Thyroid gland (tissue), 4 donors: ENCODE measurements at regions not wholly inside any gene's neighbourhood (a gene's known extent, or its start where the extent isn't known, plus 50 kb on each side); places are given as distances from the start of the nearest gene placed in this dataset.

Source experiments
- DNase-seq, 2 donors: peaks; one replicate each; pipeline ENCODE4 v3.0.0-alpha.2; 2019
- H3K27ac ChIP-seq, 3 donors: fragments of 200-600 bp; sonication (generic); 1 replicate in 2 of 3; 2 replicates in 1 of 3; pipeline ENCODE4 v1.5.1; 2016 to 2019; ENCODE audit warnings: mild to moderate bottlenecking in 1 of 3, moderate library complexity in 1 of 3
- H3K27me3 ChIP-seq: fragments of 200-600 bp; sonication (generic); one replicate; pipeline ENCODE4 v1.5.1; 2019
- H3K36me3 ChIP-seq, 2 donors: fragments of 200-600 bp; sonication (generic); one replicate each; pipeline ENCODE4 v1.5.1; 2016 to 2019
- H3K4me1 ChIP-seq, 2 donors: fragments of 200-600 bp; sonication (generic); one replicate each; pipeline ENCODE4 v1.5.1; 2017 to 2019
- H3K4me3 ChIP-seq, 3 donors: fragments of 200-600 bp; sonication (generic); replicated peaks in 1 of 3; 1 replicate in 2 of 3; 2 replicates in 1 of 3; pipeline ENCODE4 v1.5.1; 2016; ENCODE audit warnings: mild to moderate bottlenecking in 1 of 3
- H3K9me3 ChIP-seq: fragments of 200-600 bp; sonication (generic); one replicate; pipeline ENCODE4 v1.5.1; 2017
- CTCF ChIP-seq, 6 experiments: fragments of 200-600 bp in 3 of 6; fragments of 450-650 bp in 3 of 6; sonication (generic) in 3 of 6; IDR thresholded peaks; one replicate each; pipeline ENCODE4 v1.5.1; 2016 to 2019; ENCODE audit warnings: antibody characterized with exemption in 6 of 6, mild to moderate bottlenecking in 2 of 6, inconsistent platforms in 1 of 6, moderate library complexity in 1 of 6
- POLR2A ChIP-seq, 2 donors: fragments of 450-650 bp; IDR thresholded peaks; one replicate each; pipeline ENCODE4 v1.6.1; 2017; ENCODE audit warnings: antibody characterized with exemption in 2 of 2, mild to moderate bottlenecking in 2 of 2, moderate library complexity in 1 of 2
- WGBS, 2 donors: methylation state at CpG; one replicate each; pipeline ENCODE4 v1.1.5; 2017; 5-methylcytosine and 5-hydroxymethylcytosine counted together
- intact Hi-C: fragments of 100-400 bp; cut with DNase I; formaldehyde crosslinking; loops from one replicate; pipeline ENCODE4 v1.15.1; 2023

DNA sequence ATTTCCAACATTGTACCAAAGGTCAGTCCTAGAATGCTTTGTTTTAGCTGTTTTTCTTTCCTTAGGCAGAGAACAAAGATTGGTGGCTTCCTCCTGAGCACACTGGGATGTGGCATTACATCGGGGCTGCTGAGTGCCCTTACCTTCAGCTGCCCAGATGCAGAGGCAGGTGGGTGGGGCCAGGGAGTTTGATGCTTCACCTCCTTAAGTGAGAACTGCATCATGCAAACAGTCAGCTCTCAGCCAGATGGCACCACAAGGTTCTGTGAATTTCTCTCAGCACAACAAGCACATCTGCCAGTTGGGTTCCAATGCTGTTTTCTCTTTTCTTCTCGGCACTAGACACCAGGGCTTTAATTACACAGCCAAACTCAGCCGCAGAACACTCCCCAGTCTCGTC is 87.4 kb upstream of the UBL3 start:
- Histone ChIP-seq H3K4me3 (no peak overlapping the region), H3K4me1 (no peaks in the 10 kb centered on the region), H3K36me3 (no peaks in the 10 kb centered on the region), H3K27ac (no peak overlapping the region), H3K9me3 (no peaks in the 10 kb centered on the region), H3K27me3 (no peaks in the 10 kb centered on the region)
- intact Hi-C loops, result no loop called here
- TF ChIP-seq CTCF (IDR thresholded peaks at IDR 0.05) (no peak), POLR2A (IDR thresholded peaks at IDR 0.05) (no peak)
- 79% methylated on average over 4 of the region's 4 CpGs for WGBS, 2 donors
- DNase-seq, result no peak

DNA sequence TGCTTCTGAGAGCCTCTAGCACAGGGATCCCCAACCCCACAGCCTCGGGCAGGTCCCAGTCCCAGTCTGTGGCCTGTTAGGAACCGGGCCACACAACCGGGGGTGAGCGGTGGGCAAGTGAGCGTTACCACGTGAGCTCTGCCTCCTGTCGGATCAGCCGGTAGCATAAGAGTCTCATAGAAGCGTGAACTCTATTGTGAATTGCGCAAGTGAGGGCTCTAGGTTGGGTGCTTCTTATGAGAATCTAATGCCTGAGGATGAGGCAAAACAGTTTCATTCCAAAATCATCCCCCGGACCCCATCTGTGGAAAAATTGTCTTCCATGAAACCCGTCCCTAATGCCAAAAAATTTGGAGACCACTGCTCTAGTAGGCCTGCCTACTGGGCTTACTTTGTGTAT is 87.0 kb upstream of the UBL3 start:
- no peak overlapping the region for H3K4me3 ChIP-seq
- DNase-seq, result no peak
- no peaks in the 10 kb centered on the region for H3K9me3 ChIP-seq
- WGBS, 2 donors, result 83% methylated on average over 12 of the region's 12 CpGs
- no peak overlapping the region for H3K27ac ChIP-seq
- intact Hi-C loops, result no loop called here
- no peaks in the 10 kb centered on the region for H3K27me3 ChIP-seq
- TF ChIP-seq POLR2A (IDR thresholded peaks at IDR 0.05) (no peak), CTCF (IDR thresholded peaks at IDR 0.05) (no peak)
- H3K4me1 ChIP-seq, result no peaks in the 10 kb centered on the region
- H3K36me3 ChIP-seq, result no peaks in the 10 kb centered on the region

DNA sequence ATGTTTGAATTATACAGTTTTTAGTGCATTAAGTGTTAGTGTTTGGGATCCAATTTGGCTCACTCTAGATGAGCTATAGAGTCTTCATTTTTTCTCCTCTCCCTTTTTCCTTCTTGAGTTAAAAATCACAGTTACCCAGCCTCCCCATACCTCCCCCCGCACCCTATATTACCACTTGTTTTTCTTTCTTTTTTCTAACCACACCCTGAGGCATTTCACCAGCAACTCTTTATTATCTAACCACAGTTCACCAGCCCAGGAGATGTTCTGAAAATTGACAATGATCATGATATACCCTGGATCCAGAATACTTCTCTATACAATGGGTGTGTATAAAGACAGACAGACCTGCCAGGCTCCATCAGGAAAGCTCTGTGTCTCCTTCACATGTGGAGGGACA is 86.5 kb upstream of the UBL3 start:
- intact Hi-C loops, result no loop called here
- no peak for DNase-seq
- H3K4me3 ChIP-seq, result no peak overlapping the region
- no peak overlapping the region for H3K27ac ChIP-seq
- no peaks in the 10 kb centered on the region for H3K27me3 ChIP-seq
- WGBS, 2 donors, result 86 to 94% methylated on average over 1 of the region's 1 CpG
- no peaks in the 10 kb centered on the region for H3K36me3 ChIP-seq
- H3K9me3 ChIP-seq, result no peaks in the 10 kb centered on the region
- TF ChIP-seq POLR2A (IDR thresholded peaks at IDR 0.05) (no peak), CTCF (IDR thresholded peaks at IDR 0.05) (no peak)
- no peaks in the 10 kb centered on the region for H3K4me1 ChIP-seq

DNA sequence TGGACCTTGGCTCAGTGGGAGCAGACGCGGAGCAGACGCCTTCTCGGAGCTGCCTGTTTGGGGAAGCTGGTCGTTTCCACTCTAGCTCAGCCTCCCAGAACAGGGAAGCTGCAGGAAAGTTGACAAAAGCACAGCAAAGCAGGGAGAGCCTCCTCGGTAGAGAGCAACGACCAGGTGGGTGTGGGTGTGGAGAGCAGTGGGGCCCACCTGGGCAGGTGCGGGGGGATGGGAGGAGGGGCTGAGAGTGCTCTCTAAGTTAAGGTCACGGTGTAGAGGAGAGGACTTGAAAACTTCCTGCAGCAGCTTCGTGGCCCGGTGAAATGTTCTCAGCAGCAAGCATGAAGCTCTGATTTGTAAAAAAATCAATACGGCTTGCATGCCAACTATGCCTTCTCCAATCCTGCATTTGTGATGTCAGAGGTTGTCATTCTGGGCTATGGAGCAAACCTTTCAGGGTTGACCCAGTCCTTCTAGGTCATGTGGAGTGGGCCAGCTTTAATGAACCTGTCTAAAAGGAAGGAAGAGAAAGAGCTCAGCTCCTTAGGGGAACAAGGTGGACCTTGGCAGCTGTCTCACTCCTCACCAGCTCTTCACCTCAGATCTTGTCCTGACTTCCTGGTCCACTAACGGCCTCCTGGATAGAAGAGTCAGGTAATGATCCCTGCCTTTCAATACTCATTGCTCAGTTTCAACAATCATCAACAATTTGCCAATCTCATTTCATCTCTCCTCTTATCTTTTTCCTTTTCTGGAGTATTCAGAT is 85.8 kb upstream of the UBL3 start:
- intact Hi-C loops, result no loop called here
- TF ChIP-seq POLR2A (IDR thresholded peaks at IDR 0.05) (no peak), CTCF (IDR thresholded peaks at IDR 0.05) (no peak)
- no peaks in the 10 kb centered on the region for H3K27me3 ChIP-seq
- H3K4me1 ChIP-seq, result no peaks in the 10 kb centered on the region
- DNase-seq, result no peak
- H3K9me3 ChIP-seq, result no peaks in the 10 kb centered on the region
- H3K36me3 ChIP-seq, result no peaks in the 10 kb centered on the region
- no peak overlapping the region for H3K27ac ChIP-seq
- WGBS, 2 donors, result 26% methylated on average over 13 of the region's 13 CpGs
- H3K4me3 ChIP-seq, result no peak overlapping the region

DNA sequence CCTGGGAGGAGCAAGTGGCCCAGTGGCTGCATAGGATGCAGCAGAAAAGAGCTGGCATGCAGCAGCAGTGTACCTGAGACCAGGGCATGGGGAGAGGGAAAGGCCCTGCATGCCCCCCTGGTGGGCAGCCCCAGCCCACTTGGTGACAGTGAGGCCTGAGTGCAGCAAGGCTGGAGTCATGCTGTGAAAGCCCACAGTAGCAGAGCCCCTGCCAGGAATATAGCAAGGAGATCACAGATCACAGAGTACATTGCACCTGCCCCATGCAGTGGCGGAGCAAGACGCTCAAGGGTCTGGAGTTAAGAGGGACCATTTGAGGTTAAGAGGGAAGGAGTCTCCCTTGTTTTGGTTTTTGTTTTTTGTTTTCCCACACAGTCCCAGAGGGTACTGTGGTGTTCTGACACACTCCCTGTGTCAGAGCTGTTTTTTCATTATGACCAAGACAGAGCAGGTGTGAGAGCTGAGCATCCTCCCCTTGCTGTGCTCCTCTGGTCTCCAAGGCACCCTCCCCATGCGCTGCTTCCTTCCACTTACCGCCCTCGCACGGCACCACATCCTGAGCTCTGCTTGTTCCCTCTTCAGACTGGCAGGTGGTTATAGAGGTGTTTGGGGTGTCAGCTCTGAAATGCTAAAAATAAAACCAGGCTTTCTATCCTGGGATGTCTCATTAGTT is 85.0 kb upstream of the UBL3 start:
- 52 to 61% methylated on average over 6 of the region's 6 CpGs for WGBS, 2 donors
- H3K27me3 ChIP-seq, result no peaks in the 10 kb centered on the region
- no peak overlapping the region for H3K27ac ChIP-seq
- TF ChIP-seq CTCF (IDR thresholded peaks at IDR 0.05) (no peak), POLR2A (IDR thresholded peaks at IDR 0.05) (no peak)
- H3K9me3 ChIP-seq, result no peaks in the 10 kb centered on the region
- intact Hi-C loops, result no loop called here
- no peak overlapping the region for H3K4me3 ChIP-seq
- no peaks in the 10 kb centered on the region for H3K36me3 ChIP-seq
- DNase-seq, result peak in 1 of 2 donors; percentile 22
- no peaks in the 10 kb centered on the region for H3K4me1 ChIP-seq
